Trophoblast cell (in vitro differentiated cells and primary cell): ENCODE measurements at regions not wholly inside any gene's neighbourhood (a gene's known extent, or its start where the extent isn't known, plus 50 kb on each side); places are given as distances from the start of the nearest gene placed in this dataset.

ENCODE experiments used
- DNase-seq, 2 donors: peaks; one replicate each; pipeline ENCODE4 v3.0.0-alpha.2; 2016
- H2AFZ ChIP-seq: 2 replicates; pipeline ENCODE4 v1.6.1; 2013; ENCODE audit warnings: low read length, moderate library complexity, mild to moderate bottlenecking; ENCODE audit not compliant: insufficient read depth, poor library complexity
- H2AK5ac ChIP-seq: 2 replicates; pipeline ENCODE4 v1.6.1; 2013; ENCODE audit warnings: mild to moderate bottlenecking, low read length
- H2BK120ac ChIP-seq: 2 replicates; pipeline ENCODE4 v1.6.1; 2013; ENCODE audit warnings: low read length, mild to moderate bottlenecking, moderate library complexity; ENCODE audit not compliant: insufficient read depth, poor library complexity
- H2BK12ac ChIP-seq: 2 replicates; pipeline ENCODE4 v1.6.1; 2013; ENCODE audit warnings: mild to moderate bottlenecking, low read length, moderate library complexity
- H2BK5ac ChIP-seq: 2 replicates; pipeline ENCODE4 v1.6.1; 2013; ENCODE audit warnings: low read length, low read depth, moderate library complexity, mild to moderate bottlenecking; ENCODE audit not compliant: poor library complexity
- H3K14ac ChIP-seq: 2 replicates; pipeline ENCODE4 v1.6.1; 2013; ENCODE audit warnings: mild to moderate bottlenecking, low read length
- H3K18ac ChIP-seq: 2 replicates; pipeline ENCODE4 v1.6.1; 2013; ENCODE audit warnings: mild to moderate bottlenecking, low read length
- H3K23ac ChIP-seq: 2 replicates; pipeline ENCODE4 v1.6.1; 2013; ENCODE audit warnings: low read length
- H3K27ac ChIP-seq: 2 replicates; pipeline ENCODE4 v1.5.1; 2013; ENCODE audit warnings: low read depth, mild to moderate bottlenecking, inconsistent platforms, low read length, moderate library complexity
- H3K27me3 ChIP-seq: 2 replicates; pipeline ENCODE4 v1.6.1; 2013; ENCODE audit warnings: inconsistent platforms, mild to moderate bottlenecking, low read length, moderate library complexity; ENCODE audit not compliant: insufficient read depth
- H3K36me3 ChIP-seq, 2 experiments: 1 replicate in 1 of 2; 2 replicates in 1 of 2; pipeline ENCODE4 v1.6.1; 2013; ENCODE audit warnings: low read length in 2 of 2, mild to moderate bottlenecking in 2 of 2, moderate library complexity in 1 of 2; ENCODE audit not compliant: insufficient read depth in 2 of 2, control insufficient read depth in 1 of 2
- H3K4ac ChIP-seq: 2 replicates; pipeline ENCODE4 v1.6.1; 2013; ENCODE audit warnings: low read depth, mild to moderate bottlenecking, low read length, moderate library complexity
- H3K4me1 ChIP-seq, 2 experiments: 1 replicate in 1 of 2; 2 replicates in 1 of 2; pipeline ENCODE4 v1.6.1; 2013; ENCODE audit warnings: low read length in 2 of 2, mild to moderate bottlenecking in 2 of 2, moderate library complexity in 1 of 2; ENCODE audit not compliant: insufficient read depth in 2 of 2, control insufficient read depth in 1 of 2
- H3K4me2 ChIP-seq: 2 replicates; pipeline ENCODE4 v1.6.1; 2013; ENCODE audit warnings: inconsistent platforms, mild to moderate bottlenecking, low read length, moderate library complexity
- H3K4me3 ChIP-seq: 2 replicates; pipeline ENCODE4 v1.5.1; 2013; ENCODE audit warnings: mild to moderate bottlenecking, low read depth, low read length, inconsistent platforms
- H3K79me1 ChIP-seq: one replicate; pipeline ENCODE4 v1.6.1; 2013; ENCODE audit warnings: low read length
- H3K79me2 ChIP-seq: 2 replicates; pipeline ENCODE4 v1.6.1; 2013; ENCODE audit warnings: low read length, mild to moderate bottlenecking; ENCODE audit not compliant: control insufficient read depth, insufficient read depth, poor library complexity
- H3K9ac ChIP-seq: 2 replicates; pipeline ENCODE4 v1.6.1; 2013; ENCODE audit warnings: mild to moderate bottlenecking, low read length
- H3K9me3 ChIP-seq: 2 replicates; pipeline ENCODE4 v1.6.1; 2013; ENCODE audit warnings: low read depth, mild to moderate bottlenecking, control low read depth, inconsistent platforms, low read length; ENCODE audit not compliant: insufficient read depth
- H4K12ac ChIP-seq: 2 replicates; pipeline ENCODE4 v1.6.1; 2013; ENCODE audit warnings: low read depth, mild to moderate bottlenecking, low read length, moderate library complexity
- H4K8ac ChIP-seq: 2 replicates; pipeline ENCODE4 v1.6.1; 2013; ENCODE audit warnings: low read depth, mild to moderate bottlenecking, low read length, moderate library complexity
- H4K91ac ChIP-seq: one replicate; pipeline ENCODE4 v1.6.1; 2013; ENCODE audit warnings: low read depth, mild to moderate bottlenecking, low read length, moderate library complexity
- WGBS: extraction: QIAGEN DNeasy Blood & Tissue Kit; methylation state at CpG from one replicate; pipeline ENCODE4 v1.1.7; 2013; ENCODE audit warnings: missing lambda C conversion rate; ENCODE audit not compliant: insufficient read length, insufficient coverage; ENCODE audit errors: extremely low coverage; 5-methylcytosine and 5-hydroxymethylcytosine counted together

GRCh38 chr3:134713671-134714070 lies 62.8 kb upstream of the KY start:
- no peak overlapping the region for H3K4me2 ChIP-seq
- no peak overlapping the region for H3K14ac ChIP-seq
- H3K9ac ChIP-seq = no peak overlapping the region
- no peak overlapping the region for H2BK5ac ChIP-seq
- H3K18ac ChIP-seq = no peak overlapping the region
- no peaks in the 10 kb centered on the region for H3K4me1 ChIP-seq
- H4K12ac ChIP-seq = no peak overlapping the region
- no peak overlapping the region for H3K27ac ChIP-seq
- H2AFZ ChIP-seq = no peak overlapping the region
- no peak overlapping the region for H4K91ac ChIP-seq
- DNase-seq = no peak
- no peaks in the 10 kb centered on the region for H3K36me3 ChIP-seq
- H3K79me2 ChIP-seq = no peaks in the 10 kb centered on the region
- no peak overlapping the region for H3K4me3 ChIP-seq
- no peak overlapping the region for H4K8ac ChIP-seq
- no peak overlapping the region for H3K4ac ChIP-seq
- no peak overlapping the region for H2BK12ac ChIP-seq
- H2BK120ac ChIP-seq = no peak overlapping the region
- H2AK5ac ChIP-seq = no peak overlapping the region
- no CpG with 5 or more reads among the region's 3 CpGs for WGBS
- H3K27me3 ChIP-seq = no peaks in the 10 kb centered on the region
- no peak overlapping the region for H3K23ac ChIP-seq
- no peaks in the 10 kb centered on the region for H3K79me1 ChIP-seq
- H3K9me3 ChIP-seq = peaks cover 2% of the 10 kb centered on the region

GRCh38 chr3:134718726-134719125 lies 67.9 kb upstream of the KY start:
- no peak overlapping the region for H2AFZ ChIP-seq
- H3K27me3 ChIP-seq = no peaks in the 10 kb centered on the region
- H2AK5ac ChIP-seq = no peak overlapping the region
- H3K23ac ChIP-seq = no peak overlapping the region
- no peak overlapping the region for H2BK120ac ChIP-seq
- no peaks in the 10 kb centered on the region for H3K9me3 ChIP-seq
- H3K18ac ChIP-seq = no peak overlapping the region
- H3K4me3 ChIP-seq = no peak overlapping the region
- no peak overlapping the region for H3K4me2 ChIP-seq
- H4K8ac ChIP-seq = no peak overlapping the region
- H4K91ac ChIP-seq = no peak overlapping the region
- H3K14ac ChIP-seq = no peak overlapping the region
- H3K27ac ChIP-seq = no peak overlapping the region
- H2BK5ac ChIP-seq = no peak overlapping the region
- H3K9ac ChIP-seq = no peak overlapping the region
- no peak overlapping the region for H2BK12ac ChIP-seq
- no peak overlapping the region for H3K4ac ChIP-seq
- no peaks in the 10 kb centered on the region for H3K36me3 ChIP-seq
- no peaks in the 10 kb centered on the region for H3K79me1 ChIP-seq
- no CpG with 5 or more reads among the region's 4 CpGs for WGBS
- no peaks in the 10 kb centered on the region for H3K4me1 ChIP-seq
- H3K79me2 ChIP-seq = no peaks in the 10 kb centered on the region
- no peak overlapping the region for H4K12ac ChIP-seq
- no peak for DNase-seq

- H3K18ac ChIP-seq = no peak overlapping the region
- H2AK5ac ChIP-seq = no peak overlapping the region
- no peak overlapping the region for H2BK5ac ChIP-seq
- H2AFZ ChIP-seq = no peak overlapping the region
- no peak overlapping the region for H3K14ac ChIP-seq
- H3K79me1 ChIP-seq = no peaks in the 10 kb centered on the region
- no peak overlapping the region for H3K23ac ChIP-seq
- H3K9me3 ChIP-seq = no peaks in the 10 kb centered on the region
- H3K27ac ChIP-seq = no peak overlapping the region
- H3K36me3 ChIP-seq = no peaks in the 10 kb centered on the region
- no peak overlapping the region for H3K4me3 ChIP-seq
- H3K79me2 ChIP-seq = no peaks in the 10 kb centered on the region
- H3K4me1 ChIP-seq = no peaks in the 10 kb centered on the region
- H3K4me2 ChIP-seq = no peak overlapping the region
- H3K9ac ChIP-seq = no peak overlapping the region
- H4K91ac ChIP-seq = no peak overlapping the region
- H2BK120ac ChIP-seq = no peak overlapping the region
- no peak overlapping the region for H4K12ac ChIP-seq
- H4K8ac ChIP-seq = no peak overlapping the region
- no peaks in the 10 kb centered on the region for H3K27me3 ChIP-seq
- peak; percentile 4 to 76 for DNase-seq
- H2BK12ac ChIP-seq = no peak overlapping the region
- no CpG with 5 or more reads among the region's 1 CpG for WGBS
- H3K4ac ChIP-seq = no peak overlapping the region
These were observed 70.4 kb upstream of the KY start for GRCh38 chr3:134721214-134721613.

- Histone ChIP-seq H2AFZ (no peak overlapping the region), H3K4me2 (no peak overlapping the region), H3K79me1 (no peaks in the 10 kb centered on the region), H4K91ac (no peak overlapping the region), H3K79me2 (no peaks in the 10 kb centered on the region), H3K4ac (no peak overlapping the region), H2BK5ac (no peak overlapping the region), H3K18ac (no peak overlapping the region), H3K14ac (no peak overlapping the region), H4K12ac (no peak overlapping the region), H2AK5ac (no peak overlapping the region), H2BK12ac (no peak overlapping the region), H3K9ac (peak overlapping the region; percentile 49), H2BK120ac (no peak overlapping the region), H3K23ac (no peak overlapping the region), H3K36me3 (no peaks in the 10 kb centered on the region), H3K4me3 (no peak overlapping the region), H3K9me3 (no peaks in the 10 kb centered on the region), H4K8ac (no peak overlapping the region), H3K27ac (no peak overlapping the region), H3K4me1 (no peaks in the 10 kb centered on the region), H3K27me3 (no peaks in the 10 kb centered on the region)
- no peak for DNase-seq
- no CpG with 5 or more reads among the region's 2 CpGs for WGBS
These were observed 72.1 kb upstream of the EPHB1 start for GRCh38 chr3:134722969-134723368.
